Endothelial cell of umbilical vein (primary cell): ENCODE measurements at regions not wholly inside any gene's neighbourhood (a gene's known extent, or its start where the extent isn't known, plus 50 kb on each side); places are given as distances from the start of the nearest gene placed in this dataset.

Experiments
- BruUV-seq: library from RNA; stranded (reverse); fragments of 400-500 nt; replicated peaks from 2 replicates; lab custom pipeline; 2021; lab: Mats Ljungman, UMichigan
- CTCF ChIA-PET: fragments of 300-600, 350-600 bp; sonication (Branson Sonifier 250); formaldehyde crosslinking; loops from one replicate; lab custom pipeline; 2021; ENCODE audit warnings: antibody characterized with exemption, inconsistent platforms; lab: Charles Lee
- POLR2A ChIA-PET: fragments of 300-600, 350-600 bp; sonication (Branson Sonifier 250); formaldehyde crosslinking; loops from one replicate; lab custom pipeline; 2021; ENCODE audit warnings: antibody characterized with exemption, inconsistent platforms; lab: Charles Lee
- DNase-seq: peaks from one replicate; pipeline ENCODE4 v3.0.0-alpha.2; 2011; ENCODE audit warnings: low read depth, low spot score
- FAIRE-seq: peaks from 2 replicates; lab custom pipeline; 2011; peaks lifted over from hg19 to GRCh38; lab: Jason Lieb, UNC
- H2AFZ ChIP-seq: 2 replicates; pipeline ENCODE4 v1.6.0; 2012; ENCODE audit warnings: low read depth, low read length, control low read depth, inconsistent platforms
- H3K27ac ChIP-seq: 2 replicates; pipeline ENCODE4 v1.5.1; 2011; ENCODE audit warnings: low read depth, mild to moderate bottlenecking, control low read depth, low read length, moderate library complexity; ENCODE audit not compliant: insufficient read depth
- H3K27me3 ChIP-seq, 2 experiments: 2 replicates each; pipeline versions ENCODE4 v1.6.0 to v1.6.1; 2011; ENCODE audit warnings: low read length in 2 of 2, mixed read lengths in 1 of 2; ENCODE audit not compliant: control insufficient read depth in 2 of 2, insufficient read depth in 2 of 2
- H3K36me3 ChIP-seq, 2 experiments: 2 replicates in 1 of 2; 3 replicates in 1 of 2; pipeline ENCODE4 v1.5.1; 2011; ENCODE audit warnings: low read length in 2 of 2, mild to moderate bottlenecking in 1 of 2, moderate library complexity in 1 of 2; ENCODE audit not compliant: control insufficient read depth in 2 of 2, insufficient read depth in 2 of 2; ENCODE audit errors: extremely low read depth in 1 of 2
- H3K4me1 ChIP-seq: 3 replicates; pipeline ENCODE4 v1.5.1; 2011; ENCODE audit warnings: mild to moderate bottlenecking, low read length; ENCODE audit not compliant: control insufficient read depth, insufficient read depth; ENCODE audit errors: extremely low read depth
- H3K4me2 ChIP-seq: 2 replicates; pipeline ENCODE4 v1.6.1; 2011; ENCODE audit warnings: low read length, control low read depth, mixed read lengths; ENCODE audit not compliant: insufficient read depth
- H3K4me3 ChIP-seq, 3 experiments: fragments of 200-600 bp in 1 of 3; sonication (generic), shearing (Covaris generic) in 1 of 3; replicated peaks in 1 of 3; 2 replicates each; pipeline ENCODE4 v1.5.1; 2011 to 2016; ENCODE audit warnings: control low read depth in 3 of 3, low read length in 3 of 3, mild to moderate bottlenecking in 2 of 3, inconsistent platforms in 1 of 3, low read depth in 1 of 3, moderate library complexity in 1 of 3; ENCODE audit not compliant: insufficient read depth in 1 of 3
- H3K79me2 ChIP-seq: 2 replicates; pipeline ENCODE4 v1.6.0; 2012; ENCODE audit warnings: low read length, inconsistent platforms; ENCODE audit not compliant: control insufficient read depth, insufficient read depth
- H3K9ac ChIP-seq: replicated peaks from 2 replicates; pipeline ENCODE3; 2011; ENCODE audit warnings: low read length, control low read depth; ENCODE audit not compliant: insufficient read depth; ENCODE audit errors: extremely low read depth
- H3K9me1 ChIP-seq: replicated peaks from 3 replicates; pipeline ENCODE4 v1.6.0; 2011; ENCODE audit warnings: mild to moderate bottlenecking, low read length; ENCODE audit not compliant: control insufficient read depth, insufficient read depth; ENCODE audit errors: extremely low read depth
- H3K9me3 ChIP-seq: replicated peaks from 2 replicates; pipeline ENCODE4 v1.5.1; 2012; ENCODE audit warnings: low read length, inconsistent platforms; ENCODE audit not compliant: control insufficient read depth, insufficient read depth
- H4K20me1 ChIP-seq: replicated peaks from 2 replicates; pipeline ENCODE3; 2011; ENCODE audit warnings: mild to moderate bottlenecking, low read length; ENCODE audit not compliant: control insufficient read depth, insufficient read depth; ENCODE audit errors: extremely low read depth
- EZH2 ChIP-seq: IDR thresholded peaks from 2 replicates; pipeline ENCODE4 v1.6.1; 2012; ENCODE audit warnings: borderline replicate concordance, low read depth, mild to moderate bottlenecking, moderate library complexity, low read length, inconsistent platforms; ENCODE audit not compliant: severe bottlenecking
- FOS ChIP-seq: IDR thresholded peaks from 2 replicates; pipeline ENCODE4 v1.6.1; 2011; ENCODE audit warnings: mild to moderate bottlenecking, low read length, moderate library complexity, borderline replicate concordance; ENCODE audit not compliant: insufficient read depth
- GATA2 ChIP-seq: IDR thresholded peaks from 2 replicates; pipeline ENCODE4 v1.7.0; 2011; ENCODE audit warnings: low read depth, mild to moderate bottlenecking, moderate library complexity, mixed read lengths, low read length; ENCODE audit not compliant: insufficient read length, insufficient read depth
- JUN ChIP-seq: IDR thresholded peaks from 2 replicates; pipeline ENCODE4 v1.6.1; 2011; ENCODE audit warnings: borderline replicate concordance, low read depth; ENCODE audit not compliant: insufficient read length, insufficient read depth
- MYC ChIP-seq: IDR thresholded peaks from one replicate; pipeline ENCODE4 v1.6.1; 2011; ENCODE audit warnings: mild to moderate bottlenecking, low read depth, low read length
- POLR2A ChIP-seq: IDR thresholded peaks from 2 replicates; pipeline ENCODE4 v1.6.1; 2012; ENCODE audit warnings: low read depth, mild to moderate bottlenecking, control low read depth, low read length
- POLR2AphosphoS5 ChIP-seq: IDR thresholded peaks from 2 replicates; pipeline ENCODE4 v1.6.1; 2012; ENCODE audit warnings: low read depth, mild to moderate bottlenecking, control low read depth, low read length, moderate library complexity; ENCODE audit not compliant: insufficient read depth
- dilution Hi-C: fragments of 300-500 bp; cut with MboI; formaldehyde crosslinking; loops from one replicate; pipeline ENCODE4 v1.15.0; 2019; ENCODE audit warnings: low sequenced_read_pairs; ENCODE audit not compliant: extremely low pct_ligation_motif_present
- intact Hi-C: fragments of 100-400 bp; cut with micrococcal nuclease; formaldehyde crosslinking; loops from one replicate; pipeline ENCODE4 v1.10.0; 2022
- TF ChIP-seq, protein P1 (sequence below): IDR thresholded peaks from 2 replicates; pipeline ENCODE4 v1.6.1; 2011; ENCODE audit not compliant: insufficient read depth, insufficient read length
- TF ChIP-seq, protein P2 (sequence below), 2 donors: IDR thresholded peaks; 1 replicate in 1 of 2; 2 replicates in 1 of 2; pipeline ENCODE4 v1.5.1; 2011; ENCODE audit warnings: low read length in 2 of 2, mild to moderate bottlenecking in 2 of 2, moderate library complexity in 2 of 2, control low read depth in 1 of 2, inconsistent platforms in 1 of 2, low read depth in 1 of 2; ENCODE audit not compliant: insufficient read depth in 1 of 2; ENCODE audit errors: extremely low read depth in 1 of 2

GRCh38 chr11:87639753-87640364 is 535.4 kb downstream of the RAB38 start:
- no peaks in the 10 kb centered on the region for H3K79me2 ChIP-seq
- dilution Hi-C loops (no loop called here), intact Hi-C loops (no loop called here)
- no peak for DNase-seq
- H4K20me1 ChIP-seq = no peaks in the 10 kb centered on the region
- no peaks in the 10 kb centered on the region for H3K9me1 ChIP-seq
- no peak overlapping the region for H3K27ac ChIP-seq
- H3K9me3 ChIP-seq = no peaks in the 10 kb centered on the region
- ChIA-PET POLR2A (no interaction called here), CTCF (no interaction called here)
- BruUV-seq = no TSS peak
- TF ChIP-seq, protein P1, sequence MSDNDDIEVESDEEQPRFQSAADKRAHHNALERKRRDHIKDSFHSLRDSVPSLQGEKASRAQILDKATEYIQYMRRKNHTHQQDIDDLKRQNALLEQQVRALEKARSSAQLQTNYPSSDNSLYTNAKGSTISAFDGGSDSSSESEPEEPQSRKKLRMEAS = no peak
- no peak for TF ChIP-seq MYC
- no peak for TF ChIP-seq POLR2AphosphoS5
- TF ChIP-seq FOS = no peak
- TF ChIP-seq GATA2 = no peak
- TF ChIP-seq JUN = no peak
- TF ChIP-seq, protein P2, sequence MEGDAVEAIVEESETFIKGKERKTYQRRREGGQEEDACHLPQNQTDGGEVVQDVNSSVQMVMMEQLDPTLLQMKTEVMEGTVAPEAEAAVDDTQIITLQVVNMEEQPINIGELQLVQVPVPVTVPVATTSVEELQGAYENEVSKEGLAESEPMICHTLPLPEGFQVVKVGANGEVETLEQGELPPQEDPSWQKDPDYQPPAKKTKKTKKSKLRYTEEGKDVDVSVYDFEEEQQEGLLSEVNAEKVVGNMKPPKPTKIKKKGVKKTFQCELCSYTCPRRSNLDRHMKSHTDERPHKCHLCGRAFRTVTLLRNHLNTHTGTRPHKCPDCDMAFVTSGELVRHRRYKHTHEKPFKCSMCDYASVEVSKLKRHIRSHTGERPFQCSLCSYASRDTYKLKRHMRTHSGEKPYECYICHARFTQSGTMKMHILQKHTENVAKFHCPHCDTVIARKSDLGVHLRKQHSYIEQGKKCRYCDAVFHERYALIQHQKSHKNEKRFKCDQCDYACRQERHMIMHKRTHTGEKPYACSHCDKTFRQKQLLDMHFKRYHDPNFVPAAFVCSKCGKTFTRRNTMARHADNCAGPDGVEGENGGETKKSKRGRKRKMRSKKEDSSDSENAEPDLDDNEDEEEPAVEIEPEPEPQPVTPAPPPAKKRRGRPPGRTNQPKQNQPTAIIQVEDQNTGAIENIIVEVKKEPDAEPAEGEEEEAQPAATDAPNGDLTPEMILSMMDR (IDR thresholded peaks at IDR 0.05; ENCODE audit: extremely low read depth in 1 of 2, insufficient read depth in 1 of 2, low read depth in 1 of 2, low read length in 2 of 2) = no peak
- no peak for TF ChIP-seq POLR2A
- no peak for TF ChIP-seq EZH2
- H2AFZ ChIP-seq = no peak overlapping the region
- no peaks in the 10 kb centered on the region for H3K4me1 ChIP-seq
- H3K9ac ChIP-seq = no peak overlapping the region
- no peak overlapping the region for H3K4me3 ChIP-seq
- no peaks in the 10 kb centered on the region for H3K27me3 ChIP-seq
- FAIRE-seq = no peak
- no peaks in the 10 kb centered on the region for H3K36me3 ChIP-seq
- no peak overlapping the region for H3K4me2 ChIP-seq
